Smooth muscle cell (in vitro differentiated cells): ENCODE measurements at regions not wholly inside any gene's neighbourhood (a gene's known extent, or its start where the extent isn't known, plus 50 kb on each side); places are given as distances from the start of the nearest gene placed in this dataset.

Experiments used
- DNase-seq: peaks from one replicate; lab custom pipeline; 2025; ENCODE audit not compliant: unreplicated experiment; lab: John Stamatoyannopoulos, UW
- H2AFZ ChIP-seq: fragments of 200-600 bp; sonication (generic); 2 replicates; pipeline ENCODE4 v1.6.0; 2016; ENCODE audit warnings: antibody characterized with exemption, low read depth, mild to moderate bottlenecking
- H3F3A ChIP-seq: fragments of 200-600 bp; sonication (generic); 2 replicates; pipeline ENCODE4 v1.6.0; 2017; ENCODE audit warnings: antibody characterized with exemption, low read depth
- H3K27ac ChIP-seq: fragments of 200-600 bp; sonication (generic); 2 replicates; pipeline ENCODE4 v1.5.1; 2016; ENCODE audit warnings: low read depth, mild to moderate bottlenecking
- H3K27me3 ChIP-seq: fragments of 200-600 bp; sonication (generic); 2 replicates; pipeline ENCODE4 v1.6.1; 2016; ENCODE audit warnings: low read depth, mild to moderate bottlenecking
- H3K36me3 ChIP-seq: fragments of 200-600 bp; sonication (generic); 2 replicates; pipeline ENCODE4 v1.5.1; 2016; ENCODE audit warnings: low read depth
- H3K4me1 ChIP-seq: fragments of 200-600 bp; sonication (generic); 2 replicates; pipeline ENCODE4 v1.5.1; 2016; ENCODE audit warnings: low read depth
- H3K4me2 ChIP-seq: fragments of 200-600 bp; sonication (generic); 2 replicates; pipeline ENCODE4 v1.6.0; 2016; ENCODE audit warnings: mild to moderate bottlenecking
- H3K4me3 ChIP-seq: fragments of 200-600 bp; sonication (generic); 2 replicates; pipeline ENCODE4 v1.5.1; 2016; ENCODE audit warnings: mild to moderate bottlenecking
- H3K79me2 ChIP-seq: fragments of 200-600 bp; sonication (generic); 2 replicates; pipeline ENCODE4 v1.6.0; 2016; ENCODE audit warnings: low read depth, mild to moderate bottlenecking
- H3K9ac ChIP-seq: fragments of 200-600 bp; sonication (generic); 2 replicates; pipeline ENCODE4 v1.6.0; 2016; ENCODE audit warnings: low read depth
- H3K9me3 ChIP-seq: fragments of 200-600 bp; sonication (generic); replicated peaks from 2 replicates; pipeline ENCODE4 v1.5.1; 2016; ENCODE audit warnings: low read depth
- H4K20me1 ChIP-seq: fragments of 200-600 bp; sonication (generic); 2 replicates; pipeline ENCODE4 v1.6.0; 2016; ENCODE audit warnings: low read depth
- WGBS: methylation state at CpG from one replicate; pipeline ENCODE4 v1.1.7; 2016; ENCODE audit warnings: low lambda C conversion rate; 5-methylcytosine and 5-hydroxymethylcytosine counted together
- TF ChIP-seq, protein P1 (sequence below): fragments of 200-600 bp; sonication (generic); IDR thresholded peaks from 2 replicates; pipeline ENCODE4 v1.5.1; 2017; ENCODE audit warnings: borderline replicate concordance, mild to moderate bottlenecking, antibody characterized with exemption; ENCODE audit not compliant: insufficient read depth, poor library complexity, severe bottlenecking

GRCh38 chr2:167900435-167901114 lies 346.8 kb downstream of the STK39 start:
- Histone ChIP-seq H3K4me2 (no peak overlapping the region), H3K27ac (no peak overlapping the region), H3K27me3 (no peaks in the 10 kb centered on the region), H4K20me1 (no peaks in the 10 kb centered on the region), H3F3A (no peaks in the 10 kb centered on the region), H3K9ac (no peak overlapping the region), H2AFZ (no peak overlapping the region), H3K9me3 (no peaks in the 10 kb centered on the region), H3K4me3 (no peak overlapping the region), H3K4me1 (peaks cover 11% of the 10 kb centered on the region), H3K36me3 (no peaks in the 10 kb centered on the region), H3K79me2 (no peaks in the 10 kb centered on the region)
- TF ChIP-seq, protein P1, sequence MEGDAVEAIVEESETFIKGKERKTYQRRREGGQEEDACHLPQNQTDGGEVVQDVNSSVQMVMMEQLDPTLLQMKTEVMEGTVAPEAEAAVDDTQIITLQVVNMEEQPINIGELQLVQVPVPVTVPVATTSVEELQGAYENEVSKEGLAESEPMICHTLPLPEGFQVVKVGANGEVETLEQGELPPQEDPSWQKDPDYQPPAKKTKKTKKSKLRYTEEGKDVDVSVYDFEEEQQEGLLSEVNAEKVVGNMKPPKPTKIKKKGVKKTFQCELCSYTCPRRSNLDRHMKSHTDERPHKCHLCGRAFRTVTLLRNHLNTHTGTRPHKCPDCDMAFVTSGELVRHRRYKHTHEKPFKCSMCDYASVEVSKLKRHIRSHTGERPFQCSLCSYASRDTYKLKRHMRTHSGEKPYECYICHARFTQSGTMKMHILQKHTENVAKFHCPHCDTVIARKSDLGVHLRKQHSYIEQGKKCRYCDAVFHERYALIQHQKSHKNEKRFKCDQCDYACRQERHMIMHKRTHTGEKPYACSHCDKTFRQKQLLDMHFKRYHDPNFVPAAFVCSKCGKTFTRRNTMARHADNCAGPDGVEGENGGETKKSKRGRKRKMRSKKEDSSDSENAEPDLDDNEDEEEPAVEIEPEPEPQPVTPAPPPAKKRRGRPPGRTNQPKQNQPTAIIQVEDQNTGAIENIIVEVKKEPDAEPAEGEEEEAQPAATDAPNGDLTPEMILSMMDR = no peak
- 92% methylated on average over 3 of the region's 3 CpGs for WGBS
- no peak for DNase-seq

GRCh38 chr2:167898340-167898739 lies 349.1 kb downstream of the STK39 start:
- H3K36me3 ChIP-seq = no peaks in the 10 kb centered on the region
- TF ChIP-seq, protein P1 = no peak
- no peaks in the 10 kb centered on the region for H3K27me3 ChIP-seq
- no peak overlapping the region for H3K4me2 ChIP-seq
- 86% methylated on average over 3 of the region's 3 CpGs for WGBS
- no peaks in the 10 kb centered on the region for H3K9me3 ChIP-seq
- peaks cover 11% of the 10 kb centered on the region for H3K4me1 ChIP-seq
- H3K79me2 ChIP-seq = no peaks in the 10 kb centered on the region
- H3F3A ChIP-seq = no peaks in the 10 kb centered on the region
- H4K20me1 ChIP-seq = no peaks in the 10 kb centered on the region
- H2AFZ ChIP-seq = no peak overlapping the region
- no peak for DNase-seq
- no peak overlapping the region for H3K9ac ChIP-seq
- H3K27ac ChIP-seq = no peak overlapping the region
- no peak overlapping the region for H3K4me3 ChIP-seq

DNA sequence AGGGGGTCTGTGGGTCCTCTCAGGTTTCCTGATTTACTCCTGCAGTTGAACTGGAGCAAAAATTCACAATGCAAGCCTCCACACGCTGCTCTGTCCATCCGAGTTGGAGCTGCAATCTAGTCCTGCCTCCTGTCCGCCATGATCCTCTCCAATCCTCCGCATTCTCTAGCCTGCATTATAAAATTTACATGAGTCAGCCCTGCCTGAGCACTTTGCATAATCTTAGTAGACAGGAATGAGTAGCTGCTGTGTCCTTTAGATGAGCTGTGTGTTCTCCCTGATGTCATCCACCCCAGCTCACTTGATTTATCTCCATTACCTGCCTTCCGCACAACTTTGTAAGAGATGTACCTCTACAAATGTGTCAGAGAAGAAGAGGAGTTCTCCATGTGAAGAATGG lies 355.6 kb downstream of the STK39 start:
- no peaks in the 10 kb centered on the region for H3K27me3 ChIP-seq
- no peak for DNase-seq
- no peaks in the 10 kb centered on the region for H4K20me1 ChIP-seq
- TF ChIP-seq, protein P1 = no peak
- no peaks in the 10 kb centered on the region for H3K79me2 ChIP-seq
- H3F3A ChIP-seq = no peaks in the 10 kb centered on the region
- H3K9me3 ChIP-seq = no peaks in the 10 kb centered on the region
- no peak overlapping the region for H3K4me2 ChIP-seq
- no peaks in the 10 kb centered on the region for H3K36me3 ChIP-seq
- H3K9ac ChIP-seq = no peak overlapping the region
- H3K4me3 ChIP-seq = no peak overlapping the region
- H3K27ac ChIP-seq = no peak overlapping the region
- H2AFZ ChIP-seq = no peak overlapping the region
- WGBS = 95% methylated on average over 5 of the region's 5 CpGs
- H3K4me1 ChIP-seq = no peaks in the 10 kb centered on the region

- H3K9me3 ChIP-seq = no peaks in the 10 kb centered on the region
- no peak overlapping the region for H3K27ac ChIP-seq
- H3K9ac ChIP-seq = no peak overlapping the region
- DNase-seq = no peak
- TF ChIP-seq, protein P1 = no peak
- H3K27me3 ChIP-seq = no peaks in the 10 kb centered on the region
- H3F3A ChIP-seq = no peaks in the 10 kb centered on the region
- no peaks in the 10 kb centered on the region for H3K79me2 ChIP-seq
- H3K4me3 ChIP-seq = no peak overlapping the region
- H3K4me1 ChIP-seq = no peaks in the 10 kb centered on the region
- H4K20me1 ChIP-seq = no peaks in the 10 kb centered on the region
- WGBS = 95% methylated on average over 2 of the region's 2 CpGs
- no peaks in the 10 kb centered on the region for H3K36me3 ChIP-seq
- no peak overlapping the region for H3K4me2 ChIP-seq
- H2AFZ ChIP-seq = no peak overlapping the region
Measured at GRCh38 chr2:167890739-167891138, 356.7 kb downstream of the STK39 start.
